PC-9 (cell line): ENCODE measurements at regions not wholly inside any gene's neighbourhood (a gene's known extent, or its start where the extent isn't known, plus 50 kb on each side); places are given as distances from the start of the nearest gene placed in this dataset.

ENCODE experiments used
- BruUV-seq: library from RNA; stranded (reverse); fragments of 400-500 nt; replicated peaks from 2 replicates; lab custom pipeline; 2021; lab: Mats Ljungman, UMichigan
- CTCF ChIA-PET: fragments of 300-600 bp; sonication (Branson Sonifier 250); formaldehyde crosslinking; loops from one replicate; lab custom pipeline; 2022; ENCODE audit warnings: antibody characterized with exemption; lab: Charles Lee
- POLR2A ChIA-PET: fragments of 300-600 bp; sonication (Branson Sonifier 250); formaldehyde crosslinking; loops from one replicate; lab custom pipeline; 2022; ENCODE audit warnings: antibody characterized with exemption; ENCODE audit not compliant: unreplicated experiment; lab: Charles Lee
- DNase-seq, 2 experiments: peaks; one replicate each; pipeline versions ENCODE4 v3.0.0 to v3.0.0-alpha.2; 2015 to 2022; ENCODE audit warnings: mixed read lengths in 1 of 2
- H2AFZ ChIP-seq: fragments of 200-600 bp; sonication (generic); 2 replicates; pipeline ENCODE4 v1.8.1; 2017; ENCODE audit warnings: antibody characterized with exemption
- H3F3A ChIP-seq: fragments of 200-600 bp; sonication (generic); 2 replicates; pipeline ENCODE4 v1.8.1; 2017; ENCODE audit warnings: antibody characterized with exemption, mild to moderate bottlenecking, low read depth; ENCODE audit not compliant: insufficient read depth
- H3K27ac ChIP-seq: fragments of 200-600 bp; sonication (generic); 2 replicates; pipeline ENCODE4 v1.6.1; 2016; ENCODE audit warnings: mixed run types
- H3K27me3 ChIP-seq: fragments of 200-600 bp; sonication (generic); 2 replicates; pipeline ENCODE4 v1.6.1; 2016; ENCODE audit warnings: low read depth, mixed run types; ENCODE audit not compliant: insufficient read depth
- H3K36me3 ChIP-seq: fragments of 200-600 bp; sonication (generic); 2 replicates; pipeline ENCODE4 v1.6.1; 2016; ENCODE audit warnings: low read depth, mixed run types
- H3K4me1 ChIP-seq: fragments of 200-600 bp; sonication (generic); replicated peaks from 2 replicates; pipeline ENCODE4 v1.6.1; 2016; ENCODE audit warnings: mixed run types; ENCODE audit not compliant: insufficient read depth
- H3K4me2 ChIP-seq: fragments of 200-600 bp; sonication (generic); 2 replicates; pipeline ENCODE4 v1.6.1; 2017; ENCODE audit warnings: mixed run types
- H3K4me3 ChIP-seq: fragments of 200-600 bp; sonication (generic); 2 replicates; pipeline ENCODE4 v1.6.1; 2016; ENCODE audit warnings: mixed run types
- H3K79me2 ChIP-seq: fragments of 200-600 bp; sonication (generic); 2 replicates; pipeline ENCODE4 v1.6.1; 2017; ENCODE audit warnings: low read depth, mixed run types
- H3K9me2 ChIP-seq: fragments of 200-600 bp; sonication (generic); 2 replicates; pipeline ENCODE4 v1.8.1; 2017; ENCODE audit warnings: mild to moderate bottlenecking; ENCODE audit not compliant: insufficient read depth
- H3K9me3 ChIP-seq: fragments of 200-600 bp; sonication (generic); 2 replicates; pipeline ENCODE4 v1.8.1; 2016; ENCODE audit warnings: low read depth; ENCODE audit not compliant: insufficient read depth
- H4K20me1 ChIP-seq: fragments of 200-600 bp; sonication (generic); 2 replicates; pipeline ENCODE4 v1.8.1; 2017; ENCODE audit not compliant: insufficient read depth
- EZH2 ChIP-seq: fragments of 200-600 bp; sonication (generic); IDR thresholded peaks from 2 replicates; pipeline ENCODE4 v1.8.0; 2017; ENCODE audit warnings: antibody characterized with exemption, low read depth
- intact Hi-C: fragments of 100-400 bp; cut with micrococcal nuclease; formaldehyde crosslinking; loops from one replicate; pipeline ENCODE4 v1.10.0; 2022; ENCODE audit not compliant: unreplicated experiment
- TF ChIP-seq, protein P1 (sequence below): fragments of 200-600 bp; sonication (generic); conservative IDR thresholded peaks from 2 replicates; pipeline ENCODE4 v1.6.1; 2017; ENCODE audit warnings: mixed run types, antibody characterized with exemption, mild to moderate bottlenecking, moderate library complexity

DNA sequence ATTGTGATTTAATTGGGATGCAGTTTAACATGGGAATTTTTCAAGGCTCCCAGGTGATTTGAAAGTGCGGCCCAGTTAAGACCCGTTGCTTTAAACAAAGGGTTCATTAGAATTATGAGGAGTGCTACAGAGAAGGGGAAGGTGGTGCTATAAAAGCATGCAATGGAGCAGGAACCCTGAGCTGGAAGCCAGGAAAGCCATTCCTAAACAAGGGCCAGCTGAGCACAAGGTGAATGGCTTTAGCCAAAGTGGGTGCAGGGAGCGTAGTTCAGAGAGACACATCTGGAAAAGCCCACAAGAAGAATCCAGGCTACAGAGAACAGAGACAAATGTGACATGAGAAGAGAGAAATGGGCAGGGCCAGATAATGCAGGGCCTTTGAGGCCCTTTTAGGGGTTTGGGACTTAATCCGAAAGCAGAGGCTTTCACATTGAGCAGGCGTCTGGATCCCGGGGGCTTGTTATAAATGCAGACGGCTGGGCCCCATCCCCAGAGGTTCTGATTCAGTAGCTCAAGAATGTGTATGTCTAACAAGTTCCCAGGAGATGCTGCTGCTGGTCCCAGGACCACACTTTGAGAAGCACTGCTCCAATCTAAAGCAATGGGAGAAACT lies 138.1 kb upstream of the WWC1 start:
- Histone ChIP-seq H3K79me2 (no peaks in the 10 kb centered on the region), H3K27me3 (peaks cover 96% of the 10 kb centered on the region), H3K9me2 (no peaks in the 10 kb centered on the region), H2AFZ (no peak overlapping the region), H3F3A (no peaks in the 10 kb centered on the region), H3K36me3 (no peaks in the 10 kb centered on the region), H3K4me1 (no peaks in the 10 kb centered on the region), H3K9me3 (no peaks in the 10 kb centered on the region), H3K4me3 (no peak overlapping the region), H3K27ac (no peak overlapping the region), H3K4me2 (no peak overlapping the region), H4K20me1 (no peaks in the 10 kb centered on the region)
- TF ChIP-seq, protein P1, sequence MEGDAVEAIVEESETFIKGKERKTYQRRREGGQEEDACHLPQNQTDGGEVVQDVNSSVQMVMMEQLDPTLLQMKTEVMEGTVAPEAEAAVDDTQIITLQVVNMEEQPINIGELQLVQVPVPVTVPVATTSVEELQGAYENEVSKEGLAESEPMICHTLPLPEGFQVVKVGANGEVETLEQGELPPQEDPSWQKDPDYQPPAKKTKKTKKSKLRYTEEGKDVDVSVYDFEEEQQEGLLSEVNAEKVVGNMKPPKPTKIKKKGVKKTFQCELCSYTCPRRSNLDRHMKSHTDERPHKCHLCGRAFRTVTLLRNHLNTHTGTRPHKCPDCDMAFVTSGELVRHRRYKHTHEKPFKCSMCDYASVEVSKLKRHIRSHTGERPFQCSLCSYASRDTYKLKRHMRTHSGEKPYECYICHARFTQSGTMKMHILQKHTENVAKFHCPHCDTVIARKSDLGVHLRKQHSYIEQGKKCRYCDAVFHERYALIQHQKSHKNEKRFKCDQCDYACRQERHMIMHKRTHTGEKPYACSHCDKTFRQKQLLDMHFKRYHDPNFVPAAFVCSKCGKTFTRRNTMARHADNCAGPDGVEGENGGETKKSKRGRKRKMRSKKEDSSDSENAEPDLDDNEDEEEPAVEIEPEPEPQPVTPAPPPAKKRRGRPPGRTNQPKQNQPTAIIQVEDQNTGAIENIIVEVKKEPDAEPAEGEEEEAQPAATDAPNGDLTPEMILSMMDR, result no peak
- TF ChIP-seq EZH2, result no peak
- no TSS peak for BruUV-seq
- CTCF ChIA-PET, result no interaction called here
- no peak for DNase-seq
- intact Hi-C loops, result no loop called here
- POLR2A ChIA-PET, result no interaction called here

DNA sequence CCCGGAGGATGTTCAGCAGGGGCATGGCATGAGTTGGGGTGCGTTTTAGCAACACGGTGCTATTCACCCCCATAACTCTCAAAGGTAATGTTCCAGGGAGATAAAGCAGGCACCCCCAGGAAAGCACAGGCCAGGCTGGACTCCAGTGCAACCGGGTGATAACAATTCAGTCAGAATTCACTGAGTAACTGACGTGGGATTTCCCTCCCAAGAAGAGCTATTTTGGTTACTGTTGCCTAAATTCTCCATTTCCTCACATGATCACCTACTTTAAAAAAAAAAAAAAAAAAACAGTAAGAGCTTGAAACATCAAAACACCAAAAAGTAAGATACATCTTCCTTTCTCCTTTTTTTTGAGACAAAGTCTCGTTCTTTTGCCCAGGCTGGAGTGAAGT lies 137.6 kb upstream of the WWC1 start:
- CTCF ChIA-PET, result no interaction called here

DNA sequence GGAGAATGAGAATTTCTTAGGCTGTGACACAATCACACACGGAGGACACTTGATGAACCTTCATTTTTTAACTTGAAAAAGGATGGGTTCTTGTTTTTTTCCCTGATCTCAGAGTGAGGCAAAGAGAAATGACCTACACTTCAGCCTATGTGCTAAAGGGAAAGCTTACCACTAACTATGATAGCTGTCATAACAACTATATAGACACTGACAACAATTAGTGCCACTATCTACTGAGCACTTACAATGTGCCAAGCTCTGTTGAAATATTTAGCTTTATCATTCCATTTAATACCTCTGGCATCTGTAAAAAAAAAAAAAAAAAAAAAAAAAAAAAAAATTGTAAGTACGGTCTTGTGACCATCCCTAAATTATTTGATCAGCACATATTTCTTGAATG lies 135.9 kb upstream of the WWC1 start:
- no peak for DNase-seq
- Histone ChIP-seq H3K27ac (no peak overlapping the region), H3K4me2 (no peak overlapping the region), H3K79me2 (no peaks in the 10 kb centered on the region), H3K4me1 (no peaks in the 10 kb centered on the region), H3K4me3 (no peak overlapping the region), H3K36me3 (no peaks in the 10 kb centered on the region), H3K9me3 (no peaks in the 10 kb centered on the region), H3K27me3 (peaks cover 94% of the 10 kb centered on the region), H4K20me1 (no peaks in the 10 kb centered on the region), H3F3A (no peaks in the 10 kb centered on the region), H2AFZ (no peak overlapping the region), H3K9me2 (no peaks in the 10 kb centered on the region)
- intact Hi-C loops, result no loop called here
- no TSS peak for BruUV-seq
- no peak for TF ChIP-seq EZH2
- TF ChIP-seq, protein P1, result no peak
- ChIA-PET CTCF (no interaction called here), POLR2A (no interaction called here)

More for the DNA sequence above, 137.6 kb upstream of the WWC1 start:
- DNase-seq, result no peak
- no peaks in the 10 kb centered on the region for H3K9me3 ChIP-seq
- H3K4me2 ChIP-seq, result no peak overlapping the region
- H3F3A ChIP-seq, result no peaks in the 10 kb centered on the region
- BruUV-seq, result no TSS peak
- POLR2A ChIA-PET, result no interaction called here
- H2AFZ ChIP-seq, result no peak overlapping the region
- intact Hi-C loops, result no loop called here
- no peaks in the 10 kb centered on the region for H3K79me2 ChIP-seq
- no peak overlapping the region for H3K4me3 ChIP-seq
- no peaks in the 10 kb centered on the region for H3K4me1 ChIP-seq
- H3K9me2 ChIP-seq, result no peaks in the 10 kb centered on the region
- no peak overlapping the region for H3K27ac ChIP-seq
- TF ChIP-seq, protein P1, result no peak
- TF ChIP-seq EZH2, result no peak
- no peaks in the 10 kb centered on the region for H3K36me3 ChIP-seq
- peaks cover 94% of the 10 kb centered on the region for H3K27me3 ChIP-seq
- H4K20me1 ChIP-seq, result no peaks in the 10 kb centered on the region
